Body of pancreas (tissue), 4 donors: ENCODE measurements at regions not wholly inside any gene's neighbourhood (a gene's known extent, or its start where the extent isn't known, plus 50 kb on each side); places are given as distances from the start of the nearest gene placed in this dataset.

ENCODE experiments used
- ATAC-seq: fragments of 150-250 bp; one replicate; pipeline ENCODE4 v1.9.1; 2016
- DNase-seq, 4 donors: peaks; one replicate each; pipeline ENCODE4 v3.0.0-alpha.2; 2019
- H3K27ac ChIP-seq, 4 donors: fragments of 200-600 bp; sonication (generic); 1 replicate in 3 of 4; 2 replicates in 1 of 4; pipeline versions ENCODE4 v1.5.1 to v1.6.1; 2016 to 2019; ENCODE audit warnings: mild to moderate bottlenecking in 1 of 4, mixed read lengths in 1 of 4, moderate library complexity in 1 of 4
- H3K27me3 ChIP-seq, 2 donors: fragments of 200-600 bp; sonication (generic); one replicate each; pipeline ENCODE4 v1.6.0; 2016; ENCODE audit warnings: mild to moderate bottlenecking in 1 of 2
- H3K36me3 ChIP-seq, 2 donors: fragments of 200-600 bp; sonication (generic); replicated peaks in 1 of 2; 2 replicates each; pipeline ENCODE4 v1.5.1; 2016; ENCODE audit warnings: low read depth in 2 of 2; ENCODE audit not compliant: insufficient read depth in 1 of 2
- H3K4me1 ChIP-seq: fragments of 200-600 bp; sonication (generic); one replicate; pipeline ENCODE4 v1.6.0; 2016
- H3K4me3 ChIP-seq, 2 donors: fragments of 200-600 bp; sonication (generic); 1 replicate in 1 of 2; 2 replicates in 1 of 2; pipeline ENCODE4 v1.5.1; 2016 to 2019
- H3K9me3 ChIP-seq, 3 donors: fragments of 200-600 bp; sonication (generic); 1 replicate in 2 of 3; 2 replicates in 1 of 3; pipeline ENCODE4 v1.5.1; 2016
- CTCF ChIP-seq, 7 experiments: fragments of 450-650 bp in 4 of 7; fragments of 200-600 bp in 3 of 7; sonication (generic) in 3 of 7; IDR thresholded peaks; one replicate each; pipeline ENCODE4 v1.5.1; 2016 to 2019; ENCODE audit warnings: antibody characterized with exemption in 7 of 7
- POLR2A ChIP-seq, 3 donors: fragments of 450-650 bp; IDR thresholded peaks; one replicate each; pipeline ENCODE4 v1.6.1; 2016; ENCODE audit warnings: antibody characterized with exemption in 3 of 3, mild to moderate bottlenecking in 2 of 3
- WGBS, 2 donors: methylation state at CpG; one replicate each; pipeline ENCODE4 v1.1.5; 2017; 5-methylcytosine and 5-hydroxymethylcytosine counted together
- intact Hi-C: fragments of 100-400 bp; cut with DNase I; formaldehyde crosslinking; loops from one replicate; pipeline ENCODE4 v1.15.1; 2023

DNA sequence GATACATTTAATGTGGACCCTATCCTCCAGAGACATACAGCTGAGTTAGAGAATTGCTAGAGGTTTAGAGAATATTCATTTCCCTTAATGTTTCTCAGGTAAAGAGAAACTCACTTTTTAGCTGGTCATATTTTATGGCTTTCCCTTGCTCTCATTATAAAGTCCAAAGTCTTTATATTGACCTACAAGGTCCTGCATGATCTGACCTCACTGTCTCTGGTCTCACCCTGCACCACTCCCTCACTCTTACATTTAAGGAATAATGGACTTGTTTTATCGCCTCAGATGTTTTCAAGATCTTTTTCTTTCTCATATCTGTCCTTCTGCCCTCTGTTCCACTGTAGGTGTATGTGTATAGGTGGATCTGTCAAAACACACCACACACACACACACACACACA is 597.3 kb downstream of the PLCL1 start:
- Histone ChIP-seq H3K9me3 (no peaks in the 10 kb centered on the region), H3K4me3 (no peak overlapping the region), H3K27ac (no peak overlapping the region), H3K27me3 (no peaks in the 10 kb centered on the region), H3K4me1 (no peaks in the 10 kb centered on the region), H3K36me3 (no peaks in the 10 kb centered on the region)
- 81 to 87% methylated on average over 1 of the region's 1 CpG for WGBS, 2 donors
- no peak for ATAC-seq
- DNase-seq: no peak
- intact Hi-C loops: no loop called here
- TF ChIP-seq CTCF (IDR thresholded peaks at IDR 0.05): no peak
- no peak for TF ChIP-seq POLR2A (IDR thresholded peaks at IDR 0.05)

DNA sequence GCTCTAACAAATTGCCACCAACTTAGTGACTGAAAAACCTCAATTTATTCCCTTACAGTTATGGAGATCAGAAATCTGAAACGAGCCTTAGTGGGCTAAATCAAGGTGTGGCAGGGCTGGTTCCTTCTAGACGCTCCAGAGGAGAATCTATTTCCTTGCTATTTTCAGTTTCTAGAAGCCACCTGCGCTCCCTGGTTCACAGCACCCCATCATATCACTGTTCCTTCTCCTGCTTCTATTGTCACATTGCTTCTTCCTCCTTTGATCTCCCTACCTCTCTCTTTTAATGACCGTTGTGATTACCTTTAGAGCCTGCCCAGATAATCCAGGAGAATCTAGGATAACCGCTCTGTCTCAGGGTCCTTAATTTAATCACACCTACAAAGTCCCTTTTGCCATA is 596.6 kb downstream of the PLCL1 start:
- no peaks in the 10 kb centered on the region for H3K36me3 ChIP-seq
- no peak for TF ChIP-seq POLR2A (IDR thresholded peaks at IDR 0.05)
- TF ChIP-seq CTCF (IDR thresholded peaks at IDR 0.05): no peak
- no peaks in the 10 kb centered on the region for H3K4me1 ChIP-seq
- H3K4me3 ChIP-seq: no peak overlapping the region
- 43 to 49% methylated on average over 5 of the region's 5 CpGs for WGBS, 2 donors
- H3K27ac ChIP-seq: no peak overlapping the region
- ATAC-seq (no peak), DNase-seq (no peak)
- no peaks in the 10 kb centered on the region for H3K27me3 ChIP-seq
- H3K9me3 ChIP-seq: no peaks in the 10 kb centered on the region
- intact Hi-C loops: no loop called here

GRCh38 chr2:198394208-198394607 is 589.8 kb downstream of the PLCL1 start:
- no peak for ATAC-seq
- H3K27ac ChIP-seq: no peak overlapping the region
- no peaks in the 10 kb centered on the region for H3K27me3 ChIP-seq
- H3K9me3 ChIP-seq: no peaks in the 10 kb centered on the region
- H3K4me3 ChIP-seq: no peak overlapping the region
- intact Hi-C loops: no loop called here
- no peaks in the 10 kb centered on the region for H3K36me3 ChIP-seq
- H3K4me1 ChIP-seq: no peaks in the 10 kb centered on the region
- no peak for DNase-seq
- 47 to 49% methylated on average over 2 of the region's 2 CpGs for WGBS, 2 donors
- TF ChIP-seq POLR2A (IDR thresholded peaks at IDR 0.05): no peak
- TF ChIP-seq CTCF (IDR thresholded peaks at IDR 0.05): no peak

- DNase-seq: no peak
These were observed 586.3 kb downstream of the PLCL1 start for GRCh38 chr2:198390670-198391069.

More at GRCh38 chr2:198390670-198391069, 586.3 kb downstream of the PLCL1 start:
- H3K4me3 ChIP-seq: no peak overlapping the region
- no peaks in the 10 kb centered on the region for H3K9me3 ChIP-seq
- no peaks in the 10 kb centered on the region for H3K27me3 ChIP-seq
- H3K27ac ChIP-seq: no peak overlapping the region
- intact Hi-C loops: no loop called here
- TF ChIP-seq CTCF (IDR thresholded peaks at IDR 0.05) (no peak), POLR2A (IDR thresholded peaks at IDR 0.05) (no peak)
- no peaks in the 10 kb centered on the region for H3K4me1 ChIP-seq
- no peak for ATAC-seq
- 69 to 78% methylated on average over 3 of the region's 3 CpGs for WGBS, 2 donors
- no peaks in the 10 kb centered on the region for H3K36me3 ChIP-seq
